HG03060 (cell line): ENCODE measurements at regions not wholly inside any gene's neighbourhood (a gene's known extent, or its start where the extent isn't known, plus 50 kb on each side); places are given as distances from the start of the nearest gene placed in this dataset.
A peak's percentile ranks its signal among the peaks of the same experiment; 100 is the strongest.
"Not testable (repeated sequence)": the region's sequence is repeated elsewhere in the genome, so short reads cannot be mapped to it uniquely, and the experiment has no call there.

Source experiments
- ATAC-seq: cut with Tn5 transposase; IDR thresholded peaks from one replicate; pipeline ENCODE4 v1.9.1; 2021; ENCODE audit warnings: low read depth, moderate number of reproducible peaks; ENCODE audit not compliant: unreplicated experiment

DNA sequence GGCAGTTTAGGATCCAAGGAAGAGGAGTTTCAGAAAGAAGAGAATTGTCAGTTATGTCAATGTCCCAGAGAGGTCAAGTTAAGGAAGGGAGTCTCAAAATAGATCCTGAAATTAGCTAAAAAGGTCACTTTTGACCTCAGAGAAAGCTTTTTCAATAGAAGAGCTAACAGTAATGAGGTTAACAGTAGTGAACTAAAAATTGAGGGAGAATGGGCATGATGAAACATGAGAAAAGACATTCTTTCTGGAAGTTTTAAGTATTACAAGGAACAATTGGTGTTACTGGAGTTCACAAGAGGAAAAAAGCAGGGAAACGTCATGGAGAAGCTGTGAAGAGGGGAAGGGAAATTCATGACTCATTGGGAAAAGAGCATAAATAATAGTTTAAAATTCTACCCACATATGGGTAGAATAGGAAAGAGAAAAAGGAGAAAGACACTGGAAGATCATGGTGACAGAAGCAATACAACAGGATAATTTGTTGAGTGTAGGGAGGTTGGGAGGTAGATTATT, 381.2 kb upstream of the FAR2 start:
- ATAC-seq, result no peak

GRCh38 chr12:28770322-28770721, 378.8 kb upstream of the FAR2 start:
- ATAC-seq, result no peak

DNA sequence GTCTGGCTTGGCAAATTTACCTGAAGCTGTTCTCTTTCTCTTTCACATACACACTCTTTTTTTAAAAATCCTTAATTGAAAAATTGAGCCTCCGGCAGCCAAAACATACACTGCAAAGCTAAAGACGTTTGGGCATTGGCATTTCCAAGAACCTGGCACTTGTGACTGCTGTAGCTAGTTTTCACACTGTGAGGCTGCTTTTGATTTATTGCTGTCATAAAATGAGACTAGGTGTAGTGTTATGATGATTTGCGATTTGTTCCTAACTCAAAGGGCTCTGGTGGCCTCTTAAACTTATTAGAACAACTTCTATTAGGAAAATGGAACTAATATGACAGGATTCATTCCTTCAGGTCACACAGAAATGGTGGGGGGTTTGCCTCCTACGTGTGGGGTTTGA, 377.1 kb upstream of the FAR2 start:
- no peak for ATAC-seq

- no peak for ATAC-seq
Observed at GRCh38 chr12:28775556-28775955, 373.5 kb upstream of the FAR2 start.

- ATAC-seq, result no peak
Observed at GRCh38 chr12:28776220-28776619, 372.9 kb upstream of the FAR2 start.

GRCh38 chr12:28776913-28777422, 372.1 kb upstream of the FAR2 start:
- ATAC-seq, result no peak

DNA sequence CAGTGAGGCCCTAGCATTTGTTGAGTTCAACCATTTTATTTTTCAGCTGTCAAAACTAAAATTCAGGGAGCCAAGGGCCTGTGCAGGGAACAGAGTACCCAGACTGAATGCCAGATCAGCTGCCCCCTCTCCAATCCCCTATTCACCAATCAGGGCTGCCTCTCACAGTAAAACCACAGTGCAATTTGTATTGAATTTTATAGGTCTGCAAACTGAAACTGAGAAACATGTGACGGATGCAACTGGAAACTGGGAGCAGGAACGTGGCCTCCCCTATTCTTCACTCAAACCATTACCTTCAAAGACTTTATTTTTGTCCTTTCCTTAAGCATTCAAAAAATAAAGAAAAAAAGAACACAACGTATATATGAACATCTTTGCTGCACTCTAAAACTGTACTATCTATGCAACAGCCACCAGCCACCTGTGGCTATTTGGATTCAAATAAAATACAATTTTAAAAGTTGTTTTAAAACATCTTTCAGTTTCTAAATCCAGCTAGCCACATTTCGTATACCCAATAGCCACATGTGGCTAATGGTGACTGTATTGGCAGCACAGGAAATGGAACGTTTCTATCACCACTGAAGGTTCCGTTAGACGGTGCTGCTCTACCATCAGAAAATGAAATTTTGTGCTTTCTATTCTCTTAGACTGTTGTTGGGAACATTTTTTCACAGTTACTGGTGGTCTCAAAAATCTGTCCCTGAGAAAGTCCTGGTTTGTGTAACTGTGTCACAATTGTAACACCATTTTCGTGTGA, 371.3 kb upstream of the FAR2 start:
- ATAC-seq, result no peak

DNA sequence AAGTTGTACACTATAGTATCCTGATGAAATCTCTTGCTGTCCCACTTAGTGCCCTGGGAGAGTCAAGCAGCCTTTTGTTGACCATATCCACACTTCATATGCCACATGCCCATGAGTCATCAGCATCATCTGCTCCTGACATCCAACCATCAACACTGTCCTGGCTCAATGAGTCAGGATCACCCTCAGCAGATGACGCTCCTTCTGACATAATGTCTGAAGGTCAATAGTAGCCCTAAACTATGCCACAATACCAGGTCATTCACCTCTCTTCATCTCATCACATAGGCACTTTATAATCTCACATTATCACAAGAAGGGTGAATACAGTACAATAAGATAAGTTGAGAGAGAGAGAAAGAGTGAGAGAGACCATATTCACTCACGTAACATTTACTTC, 369.0 kb upstream of the FAR2 start:
- ATAC-seq, result no peak

DNA sequence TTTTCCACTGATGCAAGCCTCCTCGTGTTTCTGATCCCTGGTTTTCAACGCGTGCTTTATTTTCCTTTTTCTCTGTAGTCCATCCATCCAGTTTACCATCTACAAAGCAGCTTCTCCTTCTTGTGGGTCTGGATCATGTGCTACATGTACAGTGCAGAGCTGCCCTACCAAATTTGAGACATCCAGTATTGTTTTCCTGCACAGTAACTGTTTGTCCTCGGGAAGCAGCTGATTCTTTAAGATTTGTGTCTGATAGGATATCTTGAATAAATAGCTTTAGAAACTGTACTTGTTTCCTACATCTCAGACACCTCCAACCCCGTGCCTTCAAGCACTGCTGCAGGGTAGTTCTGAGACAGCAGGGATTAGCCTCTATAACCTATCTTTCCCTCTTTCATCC, 368.1 kb upstream of the FAR2 start:
- ATAC-seq, result no peak

GRCh38 chr12:28781671-28782652, 367.1 kb upstream of the FAR2 start:
- ATAC-seq, result no peak

DNA sequence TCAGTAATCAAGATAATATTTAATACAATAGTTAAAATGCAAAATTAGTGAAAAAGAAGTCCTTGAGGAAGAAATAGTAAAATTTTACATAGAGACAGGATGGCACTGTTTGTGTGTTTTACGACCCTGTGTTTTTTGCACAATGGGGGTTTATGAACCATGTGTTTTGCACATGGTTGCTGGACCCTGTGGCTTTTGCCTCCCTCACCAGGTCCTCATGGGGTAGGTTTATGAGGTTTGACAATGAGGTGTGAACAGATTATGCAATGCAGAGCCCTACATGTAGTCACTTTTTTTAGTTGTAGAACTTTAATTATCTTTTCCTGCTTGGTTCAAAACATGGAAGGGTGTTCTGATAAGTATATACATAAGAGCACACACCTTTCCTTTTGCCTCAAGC, 366.3 kb upstream of the FAR2 start:
- no peak for ATAC-seq

DNA sequence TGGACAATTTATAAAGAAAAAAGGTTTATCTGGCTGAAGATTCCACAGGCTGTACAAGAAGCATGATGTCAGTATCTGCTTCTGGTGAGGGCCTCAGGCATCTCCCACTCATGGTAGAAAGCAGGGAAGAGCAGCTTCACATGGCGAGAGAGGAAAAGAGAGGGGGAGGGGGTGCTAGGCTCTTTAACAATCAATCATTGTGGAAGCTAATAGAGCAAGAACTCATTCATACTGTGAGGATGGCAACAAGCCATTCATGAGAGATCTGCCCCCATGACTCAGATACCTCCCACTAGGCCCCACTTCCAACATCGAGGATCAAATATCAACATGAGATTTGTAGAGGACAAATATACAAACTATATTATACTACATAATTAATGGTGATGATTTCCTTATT, 361.9 kb upstream of the FAR2 start:
- ATAC-seq, result no peak

DNA sequence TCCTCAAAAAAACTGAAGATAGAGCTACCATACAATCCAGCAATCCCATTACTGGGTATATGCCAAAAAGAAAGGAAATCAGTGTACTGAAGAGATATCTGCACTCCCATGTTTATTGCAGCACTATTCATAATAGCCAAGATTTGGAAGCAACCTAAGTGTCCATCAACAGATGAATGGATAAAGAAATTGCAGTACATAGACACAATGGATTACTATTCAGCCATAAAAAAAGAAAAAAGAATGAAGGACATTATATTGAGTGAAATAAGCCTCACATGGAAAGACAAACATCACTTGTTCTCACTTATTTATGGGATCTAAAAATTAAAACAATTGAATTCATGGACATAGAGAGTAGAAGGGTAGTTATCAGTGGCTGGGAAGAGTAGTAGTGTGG, 360.8 kb upstream of the FAR2 start:
- not testable (repeated sequence) for ATAC-seq

- ATAC-seq, result no peak
Observed at GRCh38 chr12:28793581-28794151, 355.4 kb upstream of the FAR2 start.

GRCh38 chr12:28794211-28794610, 354.9 kb upstream of the FAR2 start:
- ATAC-seq, result no peak

DNA sequence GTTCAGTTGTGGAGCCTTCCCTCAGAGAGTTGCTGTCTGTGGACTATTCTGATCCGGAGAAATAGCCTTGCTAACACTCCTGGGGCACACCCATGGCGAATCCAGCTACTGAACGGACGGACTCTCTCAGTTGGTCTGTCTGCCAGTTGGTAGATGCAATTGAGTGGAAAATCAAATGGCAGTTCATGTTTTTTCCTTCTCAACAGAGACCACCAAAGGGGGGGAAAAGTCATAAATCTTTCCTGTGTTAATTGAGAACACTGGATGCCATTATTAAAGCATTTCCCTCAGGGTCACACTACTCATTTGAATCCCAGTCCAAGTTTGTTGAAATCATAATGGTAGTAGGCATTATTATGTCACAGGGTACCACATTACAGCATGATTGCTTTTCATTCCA, 354.3 kb upstream of the FAR2 start:
- no peak for ATAC-seq

- no peak for ATAC-seq
Observed at GRCh38 chr12:28795311-28795710, 353.8 kb upstream of the FAR2 start.

DNA sequence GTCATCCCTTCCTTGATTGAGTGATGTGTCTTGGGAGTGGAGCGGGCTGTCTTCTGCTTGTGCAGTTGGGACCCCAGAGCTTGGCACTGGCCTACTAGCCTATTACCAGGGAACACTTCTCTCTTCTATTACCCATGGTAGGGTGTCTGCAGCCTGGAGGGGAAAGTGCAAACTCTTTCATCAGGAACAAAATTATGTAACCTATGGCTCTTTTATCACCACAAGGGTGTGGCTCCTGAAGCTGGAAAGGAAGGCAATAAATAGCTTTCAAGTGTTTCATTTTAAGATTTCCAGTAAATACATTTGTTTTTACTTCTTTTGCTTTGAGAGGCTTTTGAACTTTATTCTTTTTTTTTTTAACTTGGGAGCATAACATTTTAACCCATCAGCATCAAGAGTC, 349.7 kb upstream of the FAR2 start:
- ATAC-seq, result no peak

- peak; percentile 88 for ATAC-seq
Observed at GRCh38 chr12:28800129-28800528, 348.9 kb upstream of the FAR2 start.

GRCh38 chr12:28802706-28803438, 346.2 kb upstream of the FAR2 start:
- ATAC-seq, result no peak
